ENCODE measurements at regions not wholly inside any gene's neighbourhood (a gene's known extent, or its start where the extent isn't known, plus 50 kb on each side); places are given as distances from the start of the nearest gene placed in this dataset.

GRCh38 chr18:47735041-47735702, 195.3 kb downstream of the SMAD2 start:
- Histone ChIP-seq H3K9ac (ENCODE audit: low read depth, low read length) (no peak overlapping the region), H3K4me2 (ENCODE audit: low read depth, low read length) (no peak overlapping the region), H2BK15ac (ENCODE audit: low read depth, low read length) (no peak overlapping the region), H2AFZ (replicated peaks; ENCODE audit: low read length, poor library complexity) (no peak overlapping the region), H3K23ac (ENCODE audit: low read depth, low read length) (no peak overlapping the region), H2BK20ac (ENCODE audit: low read depth, low read length) (no peak overlapping the region), H2AK5ac (ENCODE audit: low read depth, low read length) (no peak overlapping the region), H3K27ac (ENCODE audit: insufficient read depth, low read length) (no peak overlapping the region), H3K4ac (ENCODE audit: low read depth, low read length) (no peak overlapping the region), H3K14ac (replicated peaks; ENCODE audit: low read depth, low read length) (no peak overlapping the region), H2BK5ac (ENCODE audit: low read depth, low read length, poor library complexity, severe bottlenecking) (no peak overlapping the region), H4K5ac (ENCODE audit: low read depth, low read length) (no peak overlapping the region), H3K56ac (ENCODE audit: extremely low read depth, insufficient read depth, low read length) (no peak overlapping the region), H3K9me1 (ENCODE audit: insufficient read depth, low read length) (no peaks in the 10 kb centered on the region), H3K79me1 (ENCODE audit: low read depth in 1 of 2, low read length in 2 of 2) (no peaks in the 10 kb centered on the region), H2BK120ac (ENCODE audit: low read depth, low read length) (no peak overlapping the region), H3K4me3 (ENCODE audit: insufficient read depth, low read depth, low read length) (no peak overlapping the region), H2AK9ac (replicated peaks; ENCODE audit: low read depth, low read length, poor library complexity) (no peak overlapping the region), H3K4me1 (ENCODE audit: control insufficient read depth, insufficient read depth, low read length) (no peaks in the 10 kb centered on the region), H4K20me1 (ENCODE audit: insufficient read depth, low read length) (no peaks in the 10 kb centered on the region), H3K9me3 (ENCODE audit: control insufficient read depth, insufficient read depth, low read length) (no peaks in the 10 kb centered on the region), H3K36me3 (ENCODE audit: control insufficient read depth, insufficient read depth, low read length) (no peaks in the 10 kb centered on the region), H4K91ac (ENCODE audit: insufficient read depth, low read depth, low read length) (no peak overlapping the region), H4K8ac (ENCODE audit: low read depth in 2 of 2, low read length in 2 of 2) (no peak overlapping the region), H3K18ac (ENCODE audit: low read depth, low read length) (no peak overlapping the region), H3K27me3 (ENCODE audit: control insufficient read depth, insufficient read depth, low read length) (no peaks in the 10 kb centered on the region; the same call in none of the 2 replicates)
- no peak for DNase-seq
- no peak for ATAC-seq (ENCODE audit: low read depth)
- no peak for TF ChIP-seq MXI1 (IDR thresholded peaks at IDR 0.05; ENCODE audit: borderline replicate concordance, low read depth, low read length)
- no peak for TF ChIP-seq FOS (IDR thresholded peaks at IDR 0.05; ENCODE audit: low read depth, low read length)
- no peak for TF ChIP-seq SMC3 (IDR thresholded peaks at IDR 0.05; ENCODE audit: low read depth, low read length)
- TF ChIP-seq, protein P1, sequence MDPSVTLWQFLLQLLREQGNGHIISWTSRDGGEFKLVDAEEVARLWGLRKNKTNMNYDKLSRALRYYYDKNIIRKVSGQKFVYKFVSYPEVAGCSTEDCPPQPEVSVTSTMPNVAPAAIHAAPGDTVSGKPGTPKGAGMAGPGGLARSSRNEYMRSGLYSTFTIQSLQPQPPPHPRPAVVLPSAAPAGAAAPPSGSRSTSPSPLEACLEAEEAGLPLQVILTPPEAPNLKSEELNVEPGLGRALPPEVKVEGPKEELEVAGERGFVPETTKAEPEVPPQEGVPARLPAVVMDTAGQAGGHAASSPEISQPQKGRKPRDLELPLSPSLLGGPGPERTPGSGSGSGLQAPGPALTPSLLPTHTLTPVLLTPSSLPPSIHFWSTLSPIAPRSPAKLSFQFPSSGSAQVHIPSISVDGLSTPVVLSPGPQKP (IDR thresholded peaks at IDR 0.05; ENCODE audit: borderline replicate concordance, low read depth, low read length), result no peak
- TF ChIP-seq BHLHE40 (IDR thresholded peaks at IDR 0.05; ENCODE audit: low read depth, low read length), result no peak
- no peak for TF ChIP-seq CEBPB (IDR thresholded peaks at IDR 0.05; ENCODE audit: low read depth, low read length)
- no peak for TF ChIP-seq NFE2L2 (IDR thresholded peaks at IDR 0.05; ENCODE audit: low read depth, low read length)
- no peak for TF ChIP-seq POLR2A (IDR thresholded peaks at IDR 0.05; ENCODE audit: low read depth, low read length)
- no peak for TF ChIP-seq MAFK (IDR thresholded peaks at IDR 0.05; ENCODE audit: low read depth, low read length)
- no peak for TF ChIP-seq RFX5 (IDR thresholded peaks at IDR 0.05; ENCODE audit: low read depth, low read length)
- TF ChIP-seq, protein P2, sequence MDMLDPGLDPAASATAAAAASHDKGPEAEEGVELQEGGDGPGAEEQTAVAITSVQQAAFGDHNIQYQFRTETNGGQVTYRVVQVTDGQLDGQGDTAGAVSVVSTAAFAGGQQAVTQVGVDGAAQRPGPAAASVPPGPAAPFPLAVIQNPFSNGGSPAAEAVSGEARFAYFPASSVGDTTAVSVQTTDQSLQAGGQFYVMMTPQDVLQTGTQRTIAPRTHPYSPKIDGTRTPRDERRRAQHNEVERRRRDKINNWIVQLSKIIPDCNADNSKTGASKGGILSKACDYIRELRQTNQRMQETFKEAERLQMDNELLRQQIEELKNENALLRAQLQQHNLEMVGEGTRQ (IDR thresholded peaks at IDR 0.05; ENCODE audit: low read depth, low read length), result no peak
- dilution Hi-C loops (cut with HindIII; ENCODE audit: low sequenced_read_pairs, unreplicated experiment), result no loop called here
- no TSS peak for BruUV-seq (replicated peaks)
- CTCF ChIA-PET, result no interaction called here
- intact Hi-C loops (cut with micrococcal nuclease), result no loop called here
- POLR2A ChIA-PET (ENCODE audit: unreplicated experiment), result no interaction called here
- in situ Hi-C loops (cut with MboI; ENCODE audit: low sequenced_read_pairs), result no loop called here
- 63% methylated on average over 6 of the region's 8 CpGs; no CpG with 5 or more reads in 1 of the 2 experiments for WGBS, 2 experiments (ENCODE audit: extremely low coverage in 2 of 2, insufficient read length in 1 of 2)
